ENCODE measurements at regions not wholly inside any gene's neighbourhood (a gene's known extent, or its start where the extent isn't known, plus 50 kb on each side); places are given as distances from the start of the nearest gene placed in this dataset.

- 91% methylated on average over 5 of the region's 5 CpGs for WGBS (ENCODE audit: low lambda C conversion rate, missing lambda C conversion rate)
- Histone ChIP-seq H3K4me3 (no peak overlapping the region), H3K4me2 (no peak overlapping the region), H3K9me2 (replicated peaks; ENCODE audit: insufficient read depth) (no peaks in the 10 kb centered on the region), H3K9me3 (ENCODE audit: low read depth) (no peaks in the 10 kb centered on the region), H3K27me3 (no peaks in the 10 kb centered on the region), H3K27ac (no peak overlapping the region), H4K20me1 (ENCODE audit: insufficient read depth, poor library complexity, severe bottlenecking) (no peaks in the 10 kb centered on the region), H3K36me3 (replicated peaks; ENCODE audit: insufficient read depth, low read depth) (no peaks in the 10 kb centered on the region), H2AFZ (no peak overlapping the region), H3K79me2 (no peaks in the 10 kb centered on the region), H3K4me1 (ENCODE audit: insufficient read depth) (no peaks in the 10 kb centered on the region)
- DNase-seq (ENCODE audit: low spot score) = no peak
- TF ChIP-seq EZH2 (IDR thresholded peaks at IDR 0.05; ENCODE audit: borderline replicate concordance) (no peak), EZH2phosphoT487 (IDR thresholded peaks at IDR 0.05; ENCODE audit: low read depth, severe bottlenecking, unreplicated experiment) (no peak), CTCF (IDR thresholded peaks at IDR 0.05; ENCODE audit: poor library complexity) (no peak)
Observed at GRCh38 chr2:53260568-53260967, 507.0 kb upstream of the CHAC2 start.

GRCh38 chr2:53259395-53260009 is 508.1 kb upstream of the CHAC2 start:
- no peaks in the 10 kb centered on the region for H3K9me2 ChIP-seq (replicated peaks; ENCODE audit: insufficient read depth)
- no peak overlapping the region for H3K4me2 ChIP-seq
- H2AFZ ChIP-seq = no peak overlapping the region
- TF ChIP-seq CTCF (IDR thresholded peaks at IDR 0.05; ENCODE audit: poor library complexity) (no peak), EZH2 (IDR thresholded peaks at IDR 0.05; ENCODE audit: borderline replicate concordance) (no peak), EZH2phosphoT487 (IDR thresholded peaks at IDR 0.05; ENCODE audit: low read depth, severe bottlenecking, unreplicated experiment) (no peak)
- H3K27ac ChIP-seq = no peak overlapping the region
- no peak overlapping the region for H3K4me3 ChIP-seq
- H3K4me1 ChIP-seq (ENCODE audit: insufficient read depth) = no peaks in the 10 kb centered on the region
- no peaks in the 10 kb centered on the region for H3K9me3 ChIP-seq (ENCODE audit: low read depth)
- no peaks in the 10 kb centered on the region for H3K27me3 ChIP-seq
- DNase-seq (ENCODE audit: low spot score) = no peak
- no peaks in the 10 kb centered on the region for H3K36me3 ChIP-seq (replicated peaks; ENCODE audit: insufficient read depth, low read depth)
- no peaks in the 10 kb centered on the region for H3K79me2 ChIP-seq
- no peaks in the 10 kb centered on the region for H4K20me1 ChIP-seq (ENCODE audit: insufficient read depth, poor library complexity, severe bottlenecking)
- 97% methylated on average over 29 of the region's 29 CpGs for WGBS (ENCODE audit: low lambda C conversion rate, missing lambda C conversion rate)

DNA sequence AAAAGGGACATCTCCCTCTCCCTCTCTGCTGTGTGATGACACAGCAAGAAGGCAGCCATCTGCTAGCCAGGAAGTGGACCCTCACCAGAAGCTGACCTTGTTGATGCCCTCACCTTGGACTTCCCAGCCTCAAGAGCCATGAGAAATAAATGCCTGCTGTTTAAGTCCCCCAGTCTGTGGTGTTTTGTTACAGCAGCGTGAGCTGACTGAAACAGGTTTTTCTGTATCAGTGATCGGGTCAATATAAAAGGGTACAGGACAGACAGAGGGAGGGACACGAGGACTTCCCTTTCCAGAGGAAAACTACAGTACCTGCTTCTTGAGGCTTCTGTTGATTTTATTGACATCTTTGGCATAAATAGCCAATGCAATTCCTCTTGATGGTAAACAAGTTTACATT is 510.3 kb upstream of the CHAC2 start:
- Histone ChIP-seq H3K36me3 (replicated peaks; ENCODE audit: insufficient read depth, low read depth) (no peaks in the 10 kb centered on the region), H2AFZ (no peak overlapping the region)
- 84% methylated on average over 3 of the region's 3 CpGs for WGBS (ENCODE audit: low lambda C conversion rate, missing lambda C conversion rate)

More for the DNA sequence above, 510.3 kb upstream of the CHAC2 start:
- Histone ChIP-seq H3K27ac (no peak overlapping the region), H4K20me1 (ENCODE audit: insufficient read depth, poor library complexity, severe bottlenecking) (no peaks in the 10 kb centered on the region), H3K27me3 (no peaks in the 10 kb centered on the region), H3K79me2 (no peaks in the 10 kb centered on the region), H3K4me2 (no peak overlapping the region), H3K4me1 (ENCODE audit: insufficient read depth) (no peaks in the 10 kb centered on the region), H3K4me3 (no peak overlapping the region), H3K9me2 (replicated peaks; ENCODE audit: insufficient read depth) (no peaks in the 10 kb centered on the region), H3K9me3 (ENCODE audit: low read depth) (no peaks in the 10 kb centered on the region)
- no peak for DNase-seq (ENCODE audit: low spot score)
- TF ChIP-seq EZH2 (IDR thresholded peaks at IDR 0.05; ENCODE audit: borderline replicate concordance) = no peak
- TF ChIP-seq CTCF (IDR thresholded peaks at IDR 0.05; ENCODE audit: poor library complexity) = no peak
- no peak for TF ChIP-seq EZH2phosphoT487 (IDR thresholded peaks at IDR 0.05; ENCODE audit: low read depth, severe bottlenecking, unreplicated experiment)
